ENCODE measurements at regions not wholly inside any gene's neighbourhood (a gene's known extent, or its start where the extent isn't known, plus 50 kb on each side); places are given as distances from the start of the nearest gene placed in this dataset.
"Not testable (repeated sequence)": the region's sequence is repeated elsewhere in the genome, so short reads cannot be mapped to it uniquely, and the experiment has no call there.

DNA sequence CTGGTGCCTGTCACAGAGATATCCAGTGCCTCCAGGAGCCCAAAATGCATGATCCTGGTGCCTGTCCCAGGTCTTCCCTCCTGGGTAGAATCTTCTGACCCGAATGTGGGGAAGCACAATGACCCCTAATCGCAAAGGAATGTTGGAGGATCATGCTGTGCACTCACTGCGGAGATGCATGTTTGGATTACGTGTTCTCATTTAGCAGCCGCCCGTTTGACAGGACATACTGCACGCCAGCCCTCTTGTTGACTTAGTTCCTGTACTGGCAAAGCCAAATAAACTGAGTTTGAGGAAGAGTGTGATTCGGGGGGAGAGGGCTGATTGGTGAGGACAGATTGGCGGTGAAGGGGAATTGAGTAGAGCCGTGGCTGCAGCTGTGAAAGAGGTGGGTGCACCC lies 85.9 kb upstream of the SIM2 start:
- H3K4me1 ChIP-seq (ENCODE audit: control extremely low read depth in 1 of 4, control insufficient read depth in 4 of 4, insufficient read depth in 4 of 4, low read length in 3 of 4), result no peaks in the 10 kb centered on the region
- CTCF ChIA-PET, result no interaction called here
- peaks cover 0 to 15% (median under 1%) of the 10 kb centered on the region in 5 experiments for H3K27me3 ChIP-seq (replicated peaks in 2 of 5; ENCODE audit: control insufficient read depth in 4 of 5, insufficient read depth in 5 of 5, low read length in 4 of 5)
- POLR2A ChIA-PET, result no interaction called here
- DNase-seq, result no peak
- no peak overlapping the region for H3K4me3 ChIP-seq (ENCODE audit: control insufficient read depth in 1 of 7, extremely low read depth in 1 of 7, insufficient read depth in 4 of 7, low read depth in 2 of 7, low read length in 6 of 7)
- peaks cover 0 to 24% (median 0%) of the 10 kb centered on the region in 5 experiments for H3K9me3 ChIP-seq (ENCODE audit: control extremely low read depth in 1 of 5, control insufficient read depth in 4 of 5, insufficient read depth in 2 of 5, low read depth in 1 of 5, low read length in 4 of 5)
- no peak overlapping the region for H3K27ac ChIP-seq (ENCODE audit: insufficient read depth in 1 of 2, low read depth in 1 of 2, low read length in 2 of 2, poor library complexity in 1 of 2, severe bottlenecking in 2 of 2)
- WGBS (ENCODE audit: insufficient coverage), result 96% methylated on average over 9 of the region's 10 CpGs
- no peaks in the 10 kb centered on the region for H3K36me3 ChIP-seq (ENCODE audit: control insufficient read depth in 4 of 4, insufficient read depth in 4 of 4, low read length in 3 of 4)

DNA sequence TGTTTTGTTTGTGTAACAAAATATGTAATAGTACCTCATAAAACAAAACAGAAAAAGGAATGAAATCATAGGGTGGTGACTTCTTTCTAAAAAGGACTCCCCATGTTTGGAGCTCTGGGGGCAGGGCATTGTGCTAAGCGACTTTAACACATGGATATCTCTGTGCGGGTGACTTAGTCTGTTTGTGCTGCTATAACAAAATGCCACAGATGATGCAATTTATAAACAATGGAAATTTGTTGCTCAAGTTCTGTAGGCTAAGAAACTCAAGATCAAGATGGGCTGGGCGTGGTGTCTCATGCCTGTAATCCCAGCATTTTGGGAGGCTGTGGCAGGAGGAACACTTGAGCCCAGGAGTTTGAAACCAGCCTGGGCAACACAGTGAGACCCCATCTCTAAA lies 85.4 kb upstream of the SIM2 start:
- Histone ChIP-seq H3K36me3 (ENCODE audit: control insufficient read depth in 4 of 4, insufficient read depth in 4 of 4, low read length in 3 of 4) (no peaks in the 10 kb centered on the region), H3K9me3 (ENCODE audit: control extremely low read depth in 1 of 5, control insufficient read depth in 4 of 5, insufficient read depth in 2 of 5, low read depth in 1 of 5, low read length in 4 of 5) (peaks cover 0 to 24% (median 0%) of the 10 kb centered on the region in 5 experiments), H3K4me3 (ENCODE audit: control insufficient read depth in 1 of 7, extremely low read depth in 1 of 7, insufficient read depth in 4 of 7, low read depth in 2 of 7, low read length in 6 of 7) (no peak overlapping the region), H3K4me1 (ENCODE audit: control extremely low read depth in 1 of 4, control insufficient read depth in 4 of 4, insufficient read depth in 4 of 4, low read length in 3 of 4) (no peaks in the 10 kb centered on the region), H3K27ac (ENCODE audit: insufficient read depth in 1 of 2, low read depth in 1 of 2, low read length in 2 of 2, poor library complexity in 1 of 2, severe bottlenecking in 2 of 2) (no peak overlapping the region), H3K27me3 (replicated peaks in 2 of 5; ENCODE audit: control insufficient read depth in 4 of 5, insufficient read depth in 5 of 5, low read length in 4 of 5) (peaks cover 0 to 15% (median 0%) of the 10 kb centered on the region in 5 experiments)
- ChIA-PET POLR2A (no interaction called here), CTCF (no interaction called here)
- WGBS (ENCODE audit: insufficient coverage), result 89% methylated on average over 3 of the region's 3 CpGs
- no peak for DNase-seq

DNA sequence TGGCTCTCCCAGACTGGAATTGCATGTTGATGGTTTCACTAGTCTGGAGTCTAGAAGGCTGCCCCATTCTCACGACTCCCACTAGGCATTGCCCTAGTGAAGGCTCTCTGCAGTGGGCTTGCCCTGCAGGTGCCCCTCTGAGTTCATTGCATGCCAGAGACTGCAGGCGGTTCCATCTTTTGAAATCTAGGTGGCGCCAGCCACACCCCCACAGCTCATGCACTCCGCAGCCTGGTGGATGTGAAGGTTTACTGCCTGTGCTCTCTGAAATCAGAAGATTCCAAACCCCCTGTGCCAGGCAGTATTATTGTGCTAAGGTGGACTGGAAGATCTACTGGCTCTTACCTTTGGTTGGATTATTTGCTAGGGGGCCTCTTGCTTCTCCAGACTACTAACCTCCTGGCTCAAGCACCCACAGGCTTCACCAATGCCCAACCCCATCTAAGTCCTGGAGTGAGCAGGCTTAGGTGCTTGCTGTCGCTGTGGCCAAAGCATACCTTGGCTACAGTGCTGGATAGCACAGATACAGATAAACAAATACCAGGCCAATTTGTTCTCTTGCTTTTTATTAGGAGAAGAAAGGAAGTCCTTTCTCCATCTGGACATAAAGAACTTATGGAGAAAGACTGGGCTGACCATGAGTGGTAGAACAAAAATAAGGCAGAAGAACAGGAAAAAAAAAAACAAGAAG lies 83.5 kb upstream of the SIM2 start:
- Histone ChIP-seq H3K27ac (ENCODE audit: insufficient read depth in 1 of 2, low read depth in 1 of 2, low read length in 2 of 2, poor library complexity in 1 of 2, severe bottlenecking in 2 of 2) (no peak overlapping the region), H3K36me3 (ENCODE audit: control insufficient read depth in 4 of 4, insufficient read depth in 4 of 4, low read length in 3 of 4) (no peaks in the 10 kb centered on the region), H3K9me3 (ENCODE audit: control extremely low read depth in 1 of 5, control insufficient read depth in 4 of 5, insufficient read depth in 2 of 5, low read depth in 1 of 5, low read length in 4 of 5) (peaks cover 0 to 21% (median 0%) of the 10 kb centered on the region in 5 experiments), H3K4me1 (ENCODE audit: control extremely low read depth in 1 of 4, control insufficient read depth in 4 of 4, insufficient read depth in 4 of 4, low read length in 3 of 4) (no peaks in the 10 kb centered on the region), H3K4me3 (ENCODE audit: control insufficient read depth in 1 of 7, extremely low read depth in 1 of 7, insufficient read depth in 4 of 7, low read depth in 2 of 7, low read length in 6 of 7) (no peak overlapping the region), H3K27me3 (replicated peaks in 2 of 5; ENCODE audit: control insufficient read depth in 4 of 5, insufficient read depth in 5 of 5, low read length in 4 of 5) (peaks cover 0 to 15% (median 0%) of the 10 kb centered on the region in 5 experiments)
- ChIA-PET CTCF (interaction anchor here (0.9 kb wide), 1 partner anchor 15 kb away, joined by 3 read pairs; no protein-coding TSS in a partner anchor), POLR2A (no interaction called here)
- no peak for DNase-seq
- 80% methylated on average over 2 of the region's 5 CpGs for WGBS (ENCODE audit: insufficient coverage)

DNA sequence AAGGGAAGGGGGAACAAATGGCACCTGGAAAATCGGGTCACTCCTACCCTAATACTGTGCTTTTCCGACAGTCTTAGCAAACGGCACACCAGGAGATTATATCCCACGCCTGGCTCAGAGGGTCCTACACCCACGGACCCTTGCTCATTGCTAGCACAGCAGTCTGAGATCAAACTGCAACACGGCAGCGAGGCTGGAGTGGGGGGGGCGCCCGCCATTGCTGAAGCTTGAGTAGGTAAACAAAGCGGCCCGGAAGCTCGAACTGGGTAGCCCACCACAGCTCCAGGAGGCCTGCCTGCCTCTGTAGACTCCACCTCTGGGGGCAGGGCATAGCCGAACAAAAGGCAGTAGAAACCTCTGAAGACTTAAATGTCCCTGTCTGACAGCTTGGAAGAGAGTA lies 82.1 kb upstream of the SIM2 start:
- H3K4me3 ChIP-seq (ENCODE audit: control insufficient read depth in 1 of 7, extremely low read depth in 1 of 7, insufficient read depth in 4 of 7, low read depth in 2 of 7, low read length in 6 of 7); H3K4me1 ChIP-seq (ENCODE audit: control extremely low read depth in 1 of 4, control insufficient read depth in 4 of 4, insufficient read depth in 4 of 4, low read length in 3 of 4); H3K36me3 ChIP-seq (ENCODE audit: control insufficient read depth in 4 of 4, insufficient read depth in 4 of 4, low read length in 3 of 4); POLR2A ChIA-PET; H3K27ac ChIP-seq (ENCODE audit: insufficient read depth in 1 of 2, low read depth in 1 of 2, low read length in 2 of 2, poor library complexity in 1 of 2, severe bottlenecking in 2 of 2); DNase-seq; H3K27me3 ChIP-seq (replicated peaks in 2 of 5; ENCODE audit: control insufficient read depth in 4 of 5, insufficient read depth in 5 of 5, low read length in 4 of 5); CTCF ChIA-PET: not testable (repeated sequence)
- H3K9me3 ChIP-seq (ENCODE audit: control extremely low read depth in 1 of 5, control insufficient read depth in 4 of 5, insufficient read depth in 2 of 5, low read depth in 1 of 5, low read length in 4 of 5), result peaks cover 0 to 21% (median 0%) of the 10 kb centered on the region in 5 experiments
- 93% methylated on average over 8 of the region's 13 CpGs for WGBS (ENCODE audit: insufficient coverage)

DNA sequence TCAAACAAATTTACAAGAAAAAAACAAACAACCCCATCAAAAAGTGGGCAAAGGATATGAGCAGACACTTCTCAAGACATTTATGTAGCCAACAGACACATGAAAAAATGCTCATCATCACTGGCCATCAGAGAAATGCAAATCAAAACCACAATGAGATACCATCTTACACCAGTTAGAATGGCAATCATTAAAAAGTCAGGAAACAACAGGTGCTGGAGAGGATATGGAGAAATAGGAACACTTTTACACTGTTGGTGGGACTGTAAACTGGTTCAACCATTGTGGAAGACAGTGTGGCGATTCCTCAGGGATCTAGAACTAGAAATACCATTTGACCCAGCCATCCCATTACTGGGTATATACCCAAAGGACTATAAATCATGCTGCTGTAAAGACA lies 77.1 kb upstream of the SIM2 start:
- DNase-seq; H3K9me3 ChIP-seq (ENCODE audit: control extremely low read depth in 1 of 5, control insufficient read depth in 4 of 5, insufficient read depth in 2 of 5, low read depth in 1 of 5, low read length in 4 of 5); H3K27ac ChIP-seq (ENCODE audit: insufficient read depth in 1 of 2, low read depth in 1 of 2, low read length in 2 of 2, poor library complexity in 1 of 2, severe bottlenecking in 2 of 2); H3K27me3 ChIP-seq (replicated peaks in 2 of 5; ENCODE audit: control insufficient read depth in 4 of 5, insufficient read depth in 5 of 5, low read length in 4 of 5); H3K36me3 ChIP-seq (ENCODE audit: control insufficient read depth in 4 of 4, insufficient read depth in 4 of 4, low read length in 3 of 4); H3K4me3 ChIP-seq (ENCODE audit: control insufficient read depth in 1 of 7, extremely low read depth in 1 of 7, insufficient read depth in 4 of 7, low read depth in 2 of 7, low read length in 6 of 7); H3K4me1 ChIP-seq (ENCODE audit: control extremely low read depth in 1 of 4, control insufficient read depth in 4 of 4, insufficient read depth in 4 of 4, low read length in 3 of 4); POLR2A ChIA-PET; CTCF ChIA-PET: not testable (repeated sequence)
- WGBS (ENCODE audit: insufficient coverage), result no CpG with 5 or more reads among the region's 1 CpG

DNA sequence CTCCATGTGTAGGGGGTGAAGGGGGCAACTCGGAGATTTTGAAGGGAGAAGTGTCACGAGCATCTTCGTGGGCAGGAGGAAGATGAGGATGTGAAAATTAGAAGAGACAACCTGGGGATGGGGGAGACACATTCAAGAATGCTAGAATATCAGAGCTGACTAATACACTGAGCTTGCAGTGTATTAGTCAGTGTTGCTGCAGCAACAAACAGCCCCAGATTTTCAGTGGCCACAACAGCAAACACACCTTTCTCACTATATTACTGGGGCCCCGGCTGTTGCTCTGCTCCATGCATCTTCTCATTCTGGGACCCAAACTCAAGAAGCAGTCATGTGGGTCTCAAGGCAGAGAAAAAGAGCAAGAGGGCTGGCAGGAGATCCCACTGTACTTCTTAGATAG lies 74.8 kb upstream of the SIM2 start:
- Histone ChIP-seq H3K27me3 (replicated peaks in 2 of 5; ENCODE audit: control insufficient read depth in 4 of 5, insufficient read depth in 5 of 5, low read length in 4 of 5) (peaks cover 0 to 4% (median 0%) of the 10 kb centered on the region in 5 experiments), H3K36me3 (ENCODE audit: control insufficient read depth in 4 of 4, insufficient read depth in 4 of 4, low read length in 3 of 4) (no peaks in the 10 kb centered on the region), H3K27ac (ENCODE audit: insufficient read depth in 1 of 2, low read depth in 1 of 2, low read length in 2 of 2, poor library complexity in 1 of 2, severe bottlenecking in 2 of 2) (no peak overlapping the region), H3K4me1 (ENCODE audit: control extremely low read depth in 1 of 4, control insufficient read depth in 4 of 4, insufficient read depth in 4 of 4, low read length in 3 of 4) (no peaks in the 10 kb centered on the region), H3K4me3 (ENCODE audit: control insufficient read depth in 1 of 7, extremely low read depth in 1 of 7, insufficient read depth in 4 of 7, low read depth in 2 of 7, low read length in 6 of 7) (no peak overlapping the region), H3K9me3 (ENCODE audit: control extremely low read depth in 1 of 5, control insufficient read depth in 4 of 5, insufficient read depth in 2 of 5, low read depth in 1 of 5, low read length in 4 of 5) (no peaks in the 10 kb centered on the region)
- WGBS (ENCODE audit: insufficient coverage), result 95% methylated on average over 4 of the region's 4 CpGs
- POLR2A ChIA-PET, result no interaction called here
- CTCF ChIA-PET, result no interaction called here
- no peak for DNase-seq

DNA sequence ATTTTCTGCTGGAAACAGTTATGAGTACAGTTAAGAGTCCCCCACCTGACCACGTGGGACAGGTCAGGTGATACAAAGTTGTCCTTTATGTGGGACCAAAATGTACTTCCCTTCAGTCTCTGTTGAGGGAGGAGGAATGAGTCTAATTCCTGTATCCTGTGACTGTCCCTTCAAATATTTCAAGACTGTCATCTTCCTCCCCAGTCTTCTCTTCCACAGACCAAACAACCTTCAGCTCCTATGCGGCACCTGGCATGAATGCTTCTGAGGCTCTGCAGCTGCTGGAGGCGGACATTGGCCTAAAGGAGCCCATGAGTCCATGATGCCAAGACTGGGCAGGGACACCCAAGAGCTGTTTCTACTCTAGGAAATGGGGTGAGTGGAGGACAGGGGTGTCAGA lies 72.1 kb upstream of the SIM2 start:
- no peak for DNase-seq
- H3K27me3 ChIP-seq (replicated peaks in 2 of 5; ENCODE audit: control insufficient read depth in 4 of 5, insufficient read depth in 5 of 5, low read length in 4 of 5), result peaks cover 0 to 17% (median 0%) of the 10 kb centered on the region in 5 experiments
- no peak overlapping the region for H3K27ac ChIP-seq (ENCODE audit: insufficient read depth in 1 of 2, low read depth in 1 of 2, low read length in 2 of 2, poor library complexity in 1 of 2, severe bottlenecking in 2 of 2)
- no peaks in the 10 kb centered on the region for H3K9me3 ChIP-seq (ENCODE audit: control extremely low read depth in 1 of 5, control insufficient read depth in 4 of 5, insufficient read depth in 2 of 5, low read depth in 1 of 5, low read length in 4 of 5)
- WGBS (ENCODE audit: insufficient coverage), result 93% methylated on average over 3 of the region's 3 CpGs
- H3K36me3 ChIP-seq (ENCODE audit: control insufficient read depth in 4 of 4, insufficient read depth in 4 of 4, low read length in 3 of 4), result no peaks in the 10 kb centered on the region
- no peak overlapping the region for H3K4me3 ChIP-seq (ENCODE audit: control insufficient read depth in 1 of 7, extremely low read depth in 1 of 7, insufficient read depth in 4 of 7, low read depth in 2 of 7, low read length in 6 of 7)
- H3K4me1 ChIP-seq (ENCODE audit: control extremely low read depth in 1 of 4, control insufficient read depth in 4 of 4, insufficient read depth in 4 of 4, low read length in 3 of 4), result no peaks in the 10 kb centered on the region
- CTCF ChIA-PET, result interaction anchor here (1.1 kb wide), 1 partner anchor 227 kb away, joined by 3 read pairs; no protein-coding TSS in a partner anchor
- POLR2A ChIA-PET, result no interaction called here
